ENCODE measurements at regions not wholly inside any gene's neighbourhood (a gene's known extent, or its start where the extent isn't known, plus 50 kb on each side); places are given as distances from the start of the nearest gene placed in this dataset.

DNA sequence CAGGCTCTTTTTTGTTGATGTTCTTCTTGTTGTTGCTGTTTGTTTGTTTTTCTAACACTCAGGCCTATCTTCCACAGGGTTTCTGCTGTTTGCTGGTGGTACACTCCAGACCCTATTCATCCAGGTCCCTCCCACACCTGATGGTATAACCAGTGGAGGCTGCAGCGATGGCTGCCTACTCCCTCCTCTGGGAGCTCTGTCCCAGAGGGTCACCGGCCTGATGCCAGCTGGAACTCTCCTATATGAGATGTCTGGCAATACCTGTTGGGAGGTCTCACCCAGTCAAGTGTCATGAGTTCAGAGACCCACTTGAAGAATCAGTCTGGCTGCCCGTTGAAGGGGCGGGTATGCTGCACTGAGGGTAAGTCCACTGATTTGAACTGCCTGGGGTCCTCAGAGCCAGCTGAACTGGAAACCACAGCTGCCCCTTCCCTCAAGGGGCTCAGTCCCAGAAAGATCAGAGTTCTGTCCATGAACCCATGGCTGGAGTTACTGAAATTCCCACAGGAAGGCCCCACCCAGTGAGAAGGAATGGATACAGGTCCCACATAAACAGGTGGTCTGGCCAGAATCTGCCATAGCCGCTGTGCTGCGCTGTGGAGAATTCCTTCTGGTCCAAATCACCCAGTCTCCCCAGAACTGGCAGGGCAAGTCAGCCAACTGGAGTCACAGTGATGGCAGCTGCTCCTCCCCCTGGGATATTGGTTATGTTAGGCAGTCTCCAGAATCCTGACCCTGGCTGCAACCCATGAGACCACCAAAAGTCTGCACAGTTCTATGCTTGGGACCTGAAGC is 664.4 kb downstream of the FRK start:
- H3K36me3 ChIP-seq (ENCODE audit: insufficient read depth, low read length), result no peaks in the 10 kb centered on the region
- no peak overlapping the region for H3K9ac ChIP-seq (ENCODE audit: low read depth, low read length)
- H3K4me1 ChIP-seq (ENCODE audit: insufficient read depth, low read length), result no peaks in the 10 kb centered on the region
- peaks cover 3% of the 10 kb centered on the region; the same call in 1 of the 2 replicates for H3K9me3 ChIP-seq (ENCODE audit: control insufficient read depth, insufficient read depth, low read length)

DNA sequence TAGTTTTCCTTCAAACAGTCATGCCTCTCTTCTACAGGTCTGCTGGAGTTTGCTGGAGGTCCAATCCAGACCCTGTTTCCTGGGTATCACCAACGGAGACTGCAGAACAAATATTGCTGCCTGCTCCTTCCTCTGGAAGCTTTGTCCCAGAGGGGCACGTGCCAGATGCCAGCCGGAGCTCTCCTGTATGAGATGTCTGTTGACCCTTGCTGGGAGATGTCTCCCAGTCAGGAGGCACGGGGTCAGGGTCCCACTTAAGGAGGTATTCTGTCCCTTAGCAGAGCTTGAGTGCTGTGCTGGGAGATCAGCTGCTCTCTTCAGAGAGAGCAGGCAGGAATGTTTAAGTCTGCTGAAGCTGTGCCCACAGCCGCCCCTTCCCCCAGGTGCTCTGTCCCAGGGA is 666.9 kb downstream of the FRK start:
- H3K4me1 ChIP-seq (ENCODE audit: insufficient read depth, low read length), result no peaks in the 10 kb centered on the region
- no peak overlapping the region for H3K9ac ChIP-seq (ENCODE audit: low read depth, low read length)
- no peaks in the 10 kb centered on the region for H3K36me3 ChIP-seq (ENCODE audit: insufficient read depth, low read length)
- peaks cover 3% of the 10 kb centered on the region; the same call in 1 of the 2 replicates for H3K9me3 ChIP-seq (ENCODE audit: control insufficient read depth, insufficient read depth, low read length)

- Histone ChIP-seq H3K36me3 (ENCODE audit: insufficient read depth, low read length) (no peaks in the 10 kb centered on the region), H3K4me1 (ENCODE audit: insufficient read depth, low read length) (no peaks in the 10 kb centered on the region), H3K9ac (ENCODE audit: low read depth, low read length) (no peak overlapping the region)
Measured at GRCh38 chr6:115370202-115370601, 690.5 kb downstream of the FRK start.

GRCh38 chr6:115365783-115366182 is 694.9 kb downstream of the FRK start:
- H3K4me1 ChIP-seq (ENCODE audit: insufficient read depth, low read length), result no peaks in the 10 kb centered on the region

More at GRCh38 chr6:115370202-115370601, 690.5 kb downstream of the FRK start:
- 0 out of 2 replicates have a peak, but pooled peaks cover 4% of the 10 kb centered on the region for H3K9me3 ChIP-seq (ENCODE audit: control insufficient read depth, insufficient read depth, low read length)

GRCh38 chr6:115363379-115363778 is 697.3 kb downstream of the FRK start:
- Histone ChIP-seq H3K4me1 (ENCODE audit: insufficient read depth, low read length) (no peaks in the 10 kb centered on the region), H3K9ac (ENCODE audit: low read depth, low read length) (no peak overlapping the region), H3K36me3 (ENCODE audit: insufficient read depth, low read length) (no peaks in the 10 kb centered on the region), H3K9me3 (ENCODE audit: control insufficient read depth, insufficient read depth, low read length) (0 out of 2 replicates have a peak, but pooled peaks cover 4% of the 10 kb centered on the region)

More at GRCh38 chr6:115365783-115366182, 694.9 kb downstream of the FRK start:
- no peak overlapping the region for H3K9ac ChIP-seq (ENCODE audit: low read depth, low read length)
- H3K36me3 ChIP-seq (ENCODE audit: insufficient read depth, low read length), result no peaks in the 10 kb centered on the region
- 0 out of 2 replicates have a peak, but pooled peaks cover 4% of the 10 kb centered on the region for H3K9me3 ChIP-seq (ENCODE audit: control insufficient read depth, insufficient read depth, low read length)

GRCh38 chr6:115362234-115362633 is 698.5 kb downstream of the FRK start:
- Histone ChIP-seq H3K9ac (ENCODE audit: low read depth, low read length) (no peak overlapping the region), H3K4me1 (ENCODE audit: insufficient read depth, low read length) (no peaks in the 10 kb centered on the region), H3K9me3 (ENCODE audit: control insufficient read depth, insufficient read depth, low read length) (0 out of 2 replicates have a peak, but pooled peaks cover 4% of the 10 kb centered on the region), H3K36me3 (ENCODE audit: insufficient read depth, low read length) (no peaks in the 10 kb centered on the region)

- Histone ChIP-seq H3K4me1 (ENCODE audit: insufficient read depth, low read length) (no peaks in the 10 kb centered on the region), H3K9me3 (ENCODE audit: control insufficient read depth, insufficient read depth, low read length) (0 out of 2 replicates have a peak, but pooled peaks cover 4% of the 10 kb centered on the region), H3K9ac (ENCODE audit: low read depth, low read length) (no peak overlapping the region), H3K36me3 (ENCODE audit: insufficient read depth, low read length) (no peaks in the 10 kb centered on the region)
Measured at GRCh38 chr6:115360602-115361325, 699.9 kb downstream of the FRK start.

- Histone ChIP-seq H3K4me1 (ENCODE audit: insufficient read depth, low read length) (no peaks in the 10 kb centered on the region), H3K9ac (ENCODE audit: low read depth, low read length) (no peak overlapping the region), H3K36me3 (ENCODE audit: insufficient read depth, low read length) (no peaks in the 10 kb centered on the region), H3K9me3 (ENCODE audit: control insufficient read depth, insufficient read depth, low read length) (no peaks in the 10 kb centered on the region)
Measured at GRCh38 chr6:115358616-115359015, 702.1 kb downstream of the FRK start.

DNA sequence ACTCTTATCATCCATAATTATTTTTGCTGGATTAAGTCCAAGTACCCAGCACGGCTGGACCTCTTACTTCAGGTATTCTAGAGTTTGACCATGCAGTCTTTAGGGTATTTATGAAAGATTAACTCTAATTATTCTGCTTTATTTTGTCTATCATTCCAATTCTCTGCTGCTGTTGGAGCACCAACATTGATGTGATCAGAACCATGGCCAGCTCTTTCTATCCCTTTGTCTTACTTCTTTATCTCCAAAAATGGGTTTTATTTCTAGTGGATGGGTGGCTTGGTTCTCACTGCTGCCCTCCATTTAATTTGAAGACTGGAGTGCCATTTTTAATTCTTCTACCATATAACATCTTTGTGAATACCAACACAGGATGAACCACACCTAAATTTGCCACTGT is 704.3 kb downstream of the FRK start:
- H3K9ac ChIP-seq (ENCODE audit: low read depth, low read length), result no peak overlapping the region
- H3K9me3 ChIP-seq (ENCODE audit: control insufficient read depth, insufficient read depth, low read length), result no peaks in the 10 kb centered on the region
- H3K36me3 ChIP-seq (ENCODE audit: insufficient read depth, low read length), result no peaks in the 10 kb centered on the region
- H3K4me1 ChIP-seq (ENCODE audit: insufficient read depth, low read length), result no peaks in the 10 kb centered on the region

GRCh38 chr6:115323001-115323400 is 737.7 kb downstream of the FRK start:
- Histone ChIP-seq H3K4me1 (ENCODE audit: insufficient read depth, low read length) (peaks cover 2% of the 10 kb centered on the region; the same call in 1 of the 2 replicates), H3K9me3 (ENCODE audit: control insufficient read depth, insufficient read depth, low read length) (no peaks in the 10 kb centered on the region), H3K36me3 (ENCODE audit: insufficient read depth, low read length) (no peaks in the 10 kb centered on the region), H3K9ac (ENCODE audit: low read depth, low read length) (no peak overlapping the region)

GRCh38 chr6:115319823-115320222 is 740.9 kb downstream of the FRK start:
- H3K9ac ChIP-seq (ENCODE audit: low read depth, low read length), result no peak overlapping the region
- H3K4me1 ChIP-seq (ENCODE audit: insufficient read depth, low read length), result peaks cover 2% of the 10 kb centered on the region; the same call in 1 of the 2 replicates
- H3K9me3 ChIP-seq (ENCODE audit: control insufficient read depth, insufficient read depth, low read length), result no peaks in the 10 kb centered on the region
- no peaks in the 10 kb centered on the region for H3K36me3 ChIP-seq (ENCODE audit: insufficient read depth, low read length)

DNA sequence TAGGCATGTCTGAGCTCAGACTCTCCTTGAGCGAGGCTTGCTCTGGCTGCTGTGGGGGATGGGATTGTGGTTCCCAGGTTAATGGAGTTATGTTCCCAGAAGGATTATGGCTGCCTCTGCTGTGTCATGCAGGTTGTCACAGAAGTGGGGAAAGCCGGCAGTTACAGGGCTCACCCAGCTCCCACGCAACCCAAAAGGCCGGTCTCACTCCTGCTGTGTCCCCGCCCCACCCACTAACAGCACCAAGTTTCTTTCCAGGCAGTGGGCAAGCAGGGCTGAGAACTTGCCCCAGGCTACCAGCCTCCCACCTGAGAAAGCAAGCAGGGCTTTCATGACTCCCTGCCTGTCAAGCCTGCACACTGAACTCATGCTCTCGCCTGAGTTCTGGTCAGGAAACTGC is 750.5 kb downstream of the FRK start:
- Histone ChIP-seq H3K9ac (ENCODE audit: low read depth, low read length) (no peak overlapping the region), H3K4me1 (ENCODE audit: insufficient read depth, low read length) (no peaks in the 10 kb centered on the region), H3K36me3 (ENCODE audit: insufficient read depth, low read length) (no peaks in the 10 kb centered on the region), H3K9me3 (ENCODE audit: control insufficient read depth, insufficient read depth, low read length) (no peaks in the 10 kb centered on the region; the same call in 1 of the 2 replicates)

DNA sequence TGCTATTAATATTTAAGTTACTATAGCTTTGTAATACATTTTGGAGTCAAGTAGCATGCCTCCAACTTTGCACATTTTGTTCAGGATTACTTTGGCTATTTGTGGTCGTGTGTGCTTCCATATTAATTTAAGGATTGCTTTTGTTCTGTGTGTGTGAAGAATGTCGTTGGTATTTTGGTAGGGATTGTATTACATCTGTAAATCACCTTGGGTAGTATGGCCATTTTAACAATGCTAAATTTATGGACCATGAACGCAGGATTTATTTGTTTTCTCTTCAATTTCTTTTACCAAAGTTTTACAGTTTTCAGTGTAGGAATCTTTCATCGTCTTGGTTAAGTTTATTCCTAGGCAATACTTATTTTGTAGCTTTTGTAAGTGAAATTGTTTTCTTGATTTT is 758.0 kb downstream of the FRK start:
- no peaks in the 10 kb centered on the region for H3K9me3 ChIP-seq (ENCODE audit: control insufficient read depth, insufficient read depth, low read length)
- H3K36me3 ChIP-seq (ENCODE audit: insufficient read depth, low read length), result no peaks in the 10 kb centered on the region
- H3K9ac ChIP-seq (ENCODE audit: low read depth, low read length), result no peak overlapping the region
- H3K4me1 ChIP-seq (ENCODE audit: insufficient read depth, low read length), result no peaks in the 10 kb centered on the region

DNA sequence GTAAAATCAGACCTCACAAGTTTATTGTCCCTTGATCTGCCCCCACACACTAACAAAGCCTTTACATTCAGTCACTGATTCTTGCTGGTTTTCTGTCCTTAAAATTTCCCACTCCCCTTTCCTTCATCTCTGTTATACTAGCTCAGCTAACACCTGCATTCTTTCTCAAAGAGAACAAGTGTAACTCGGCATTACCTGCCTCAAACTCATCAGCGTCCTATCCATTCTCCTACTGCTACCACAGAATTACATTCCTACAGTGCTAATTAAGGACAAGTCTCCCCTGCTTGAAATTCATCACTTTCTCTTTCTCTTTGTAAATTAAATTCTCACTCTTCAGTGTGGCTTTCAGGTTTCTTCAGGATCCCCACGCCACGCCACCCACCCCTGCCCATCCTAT is 773.2 kb downstream of the FRK start:
- no peaks in the 10 kb centered on the region for H3K4me1 ChIP-seq (ENCODE audit: insufficient read depth, low read length)
- H3K9me3 ChIP-seq (ENCODE audit: control insufficient read depth, insufficient read depth, low read length), result no peaks in the 10 kb centered on the region
- no peaks in the 10 kb centered on the region for H3K36me3 ChIP-seq (ENCODE audit: insufficient read depth, low read length)
- H3K9ac ChIP-seq (ENCODE audit: low read depth, low read length), result no peak overlapping the region
